T-helper 2 cell treated with Interferon-gamma antibody and Interleukin-4, amounts not matched to agents 5 μg/mL and 100 μg/mL, for 36 hours (primary cell): ENCODE measurements at regions not wholly inside any gene's neighbourhood (a gene's known extent, or its start where the extent isn't known, plus 50 kb on each side); places are given as distances from the start of the nearest gene placed in this dataset.

ENCODE experiments used
- DNase-seq: peaks from one replicate; pipeline ENCODE4 v3.0.0; 2021; ENCODE audit warnings: low spot score
- H3K27ac Mint-ChIP-seq: one replicate; pipeline ENCODE4 v1.8.0; 2021; ENCODE audit warnings: mild to moderate bottlenecking, mixed read lengths
- H3K27me3 Mint-ChIP-seq: one replicate; pipeline ENCODE4 v1.8.0; 2021; ENCODE audit warnings: low read depth, mixed read lengths
- H3K36me3 Mint-ChIP-seq: one replicate; pipeline ENCODE4 v1.8.0; 2021; ENCODE audit warnings: low read depth, mixed read lengths
- H3K4me1 Mint-ChIP-seq: one replicate; pipeline ENCODE4 v1.8.0; 2021; ENCODE audit warnings: low read depth, mixed read lengths
- H3K4me3 Mint-ChIP-seq: one replicate; pipeline ENCODE4 v1.8.0; 2022; ENCODE audit warnings: mild to moderate bottlenecking, moderate library complexity, mixed read lengths
- H3K9me3 Mint-ChIP-seq: one replicate; pipeline ENCODE4 v1.8.0; 2021; ENCODE audit warnings: mixed read lengths

- H3K4me3 Mint-ChIP-seq, result no peak overlapping the region
- H3K36me3 Mint-ChIP-seq, result no peaks in the 10 kb centered on the region
- H3K4me1 Mint-ChIP-seq, result no peaks in the 10 kb centered on the region
- no peak overlapping the region for H3K27ac Mint-ChIP-seq
- H3K9me3 Mint-ChIP-seq, result no peaks in the 10 kb centered on the region
- no peaks in the 10 kb centered on the region for H3K27me3 Mint-ChIP-seq
- no peak for DNase-seq
These were observed 500.9 kb downstream of the SLC16A7 start for GRCh38 chr12:60096727-60097126.

GRCh38 chr12:60100160-60100559 lies 504.3 kb downstream of the SLC16A7 start:
- H3K36me3 Mint-ChIP-seq, result no peaks in the 10 kb centered on the region
- H3K9me3 Mint-ChIP-seq, result no peaks in the 10 kb centered on the region
- H3K4me3 Mint-ChIP-seq, result no peak overlapping the region
- DNase-seq, result no peak
- no peaks in the 10 kb centered on the region for H3K4me1 Mint-ChIP-seq
- no peaks in the 10 kb centered on the region for H3K27me3 Mint-ChIP-seq
- H3K27ac Mint-ChIP-seq, result no peak overlapping the region

- H3K36me3 Mint-ChIP-seq, result no peaks in the 10 kb centered on the region
- H3K27ac Mint-ChIP-seq, result no peak overlapping the region
- H3K27me3 Mint-ChIP-seq, result no peaks in the 10 kb centered on the region
- no peak for DNase-seq
- H3K4me3 Mint-ChIP-seq, result no peak overlapping the region
- H3K4me1 Mint-ChIP-seq, result no peaks in the 10 kb centered on the region
- H3K9me3 Mint-ChIP-seq, result no peaks in the 10 kb centered on the region
These were observed 505.0 kb downstream of the SLC16A7 start for GRCh38 chr12:60100852-60101251.

GRCh38 chr12:60101715-60102114 lies 505.9 kb downstream of the SLC16A7 start:
- H3K27me3 Mint-ChIP-seq, result no peaks in the 10 kb centered on the region
- no peaks in the 10 kb centered on the region for H3K36me3 Mint-ChIP-seq
- no peak overlapping the region for H3K4me3 Mint-ChIP-seq
- H3K9me3 Mint-ChIP-seq, result no peaks in the 10 kb centered on the region
- H3K27ac Mint-ChIP-seq, result no peak overlapping the region
- no peaks in the 10 kb centered on the region for H3K4me1 Mint-ChIP-seq
- DNase-seq, result no peak

DNA sequence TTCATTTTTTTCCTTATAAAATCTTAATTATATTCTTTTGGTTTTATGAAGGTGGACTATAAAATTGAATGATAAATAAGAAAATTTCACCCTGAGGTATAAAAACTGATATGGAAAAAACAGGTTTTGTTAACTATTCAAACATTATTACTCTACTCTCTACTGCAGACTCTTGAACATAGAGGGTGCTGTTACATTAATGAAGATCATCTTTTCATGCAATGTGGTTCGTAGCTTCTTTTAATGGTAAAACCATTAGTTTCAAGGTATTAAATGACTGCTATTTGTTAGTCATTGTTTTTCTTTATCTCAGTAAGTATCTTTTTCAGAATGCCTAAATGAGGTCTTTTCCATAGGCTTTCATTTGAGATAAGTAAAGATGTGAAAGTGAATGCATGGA lies 510.4 kb downstream of the SLC16A7 start:
- no peak overlapping the region for H3K4me3 Mint-ChIP-seq
- H3K27ac Mint-ChIP-seq, result no peak overlapping the region
- no peak for DNase-seq

DNA sequence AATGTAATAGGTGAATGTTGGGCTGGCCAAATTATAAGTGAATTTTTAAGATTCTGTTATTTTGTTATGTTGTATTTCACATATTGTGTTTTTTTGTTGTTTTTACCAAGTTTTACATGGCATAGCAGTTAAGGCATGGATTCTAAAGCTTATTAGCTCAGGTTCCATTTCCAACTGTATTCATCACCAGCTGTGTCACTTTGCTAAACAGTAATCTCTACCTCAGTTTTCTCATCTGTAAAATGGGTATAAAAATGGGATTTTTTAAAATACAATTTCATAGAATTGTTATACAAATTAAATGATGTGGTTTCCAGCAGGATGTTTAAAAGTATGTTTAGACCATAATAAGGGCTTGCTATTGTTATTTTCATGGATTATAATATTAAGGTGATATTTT lies 512.2 kb downstream of the SLC16A7 start:
- DNase-seq, result no peak
- H3K27ac Mint-ChIP-seq, result no peak overlapping the region
- no peaks in the 10 kb centered on the region for H3K36me3 Mint-ChIP-seq
- H3K4me3 Mint-ChIP-seq, result no peak overlapping the region
- H3K27me3 Mint-ChIP-seq, result no peaks in the 10 kb centered on the region
- no peaks in the 10 kb centered on the region for H3K9me3 Mint-ChIP-seq
- no peaks in the 10 kb centered on the region for H3K4me1 Mint-ChIP-seq

More for the DNA sequence above, 510.4 kb downstream of the SLC16A7 start:
- no peaks in the 10 kb centered on the region for H3K27me3 Mint-ChIP-seq
- H3K36me3 Mint-ChIP-seq, result no peaks in the 10 kb centered on the region
- H3K9me3 Mint-ChIP-seq, result no peaks in the 10 kb centered on the region
- no peaks in the 10 kb centered on the region for H3K4me1 Mint-ChIP-seq

- Mint-ChIP-seq H3K36me3 (no peaks in the 10 kb centered on the region), H3K4me1 (no peaks in the 10 kb centered on the region), H3K4me3 (no peak overlapping the region), H3K9me3 (no peaks in the 10 kb centered on the region), H3K27me3 (no peaks in the 10 kb centered on the region), H3K27ac (no peak overlapping the region)
- DNase-seq, result no peak
These were observed 516.2 kb downstream of the SLC16A7 start for GRCh38 chr12:60112063-60112462.

DNA sequence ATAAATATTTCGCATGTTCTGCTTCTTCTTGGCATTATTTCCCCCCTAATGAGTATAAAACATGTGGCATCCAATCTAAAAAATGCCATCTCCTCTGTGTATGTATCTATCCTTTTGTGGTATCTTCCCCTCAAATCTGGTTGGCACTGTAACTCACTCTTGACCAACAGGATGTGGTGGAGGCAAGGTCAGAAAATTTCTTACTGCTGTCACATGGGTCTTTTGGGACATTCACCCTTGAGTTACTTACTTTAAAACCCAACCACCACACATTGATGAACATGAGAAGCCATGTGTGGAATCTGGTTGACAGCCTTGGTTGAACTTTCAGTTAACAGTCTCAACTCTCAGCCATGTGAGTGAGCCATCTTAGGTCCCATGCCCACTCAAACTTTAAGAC lies 516.9 kb downstream of the SLC16A7 start:
- Mint-ChIP-seq H3K4me1 (no peaks in the 10 kb centered on the region), H3K36me3 (no peaks in the 10 kb centered on the region), H3K27ac (no peak overlapping the region), H3K27me3 (no peaks in the 10 kb centered on the region), H3K4me3 (no peak overlapping the region), H3K9me3 (no peaks in the 10 kb centered on the region)
- DNase-seq, result no peak

DNA sequence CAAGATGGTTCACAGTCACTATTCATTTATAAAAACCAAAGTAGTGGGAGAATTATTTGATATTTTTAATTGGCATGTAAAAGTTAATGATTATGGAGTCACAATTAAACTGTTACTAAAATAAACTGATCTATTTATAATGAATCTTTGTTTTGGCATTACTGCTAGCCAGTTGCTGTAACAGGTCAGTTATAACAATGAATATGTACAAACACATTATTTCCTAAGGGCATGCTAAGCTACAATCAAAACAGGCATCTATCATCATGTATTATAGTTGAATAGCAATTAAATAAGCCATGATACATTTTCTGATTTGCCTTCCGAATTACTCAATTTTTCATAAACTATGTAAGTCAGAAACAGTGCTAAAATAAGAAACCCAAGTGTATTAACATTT lies 518.3 kb downstream of the SLC16A7 start:
- Mint-ChIP-seq H3K4me3 (no peak overlapping the region), H3K9me3 (no peaks in the 10 kb centered on the region), H3K36me3 (no peaks in the 10 kb centered on the region), H3K27ac (no peak overlapping the region), H3K27me3 (no peaks in the 10 kb centered on the region), H3K4me1 (no peaks in the 10 kb centered on the region)
- no peak for DNase-seq

GRCh38 chr12:60119327-60119726 lies 523.5 kb downstream of the SLC16A7 start:
- H3K36me3 Mint-ChIP-seq, result no peaks in the 10 kb centered on the region
- no peaks in the 10 kb centered on the region for H3K27me3 Mint-ChIP-seq

DNA sequence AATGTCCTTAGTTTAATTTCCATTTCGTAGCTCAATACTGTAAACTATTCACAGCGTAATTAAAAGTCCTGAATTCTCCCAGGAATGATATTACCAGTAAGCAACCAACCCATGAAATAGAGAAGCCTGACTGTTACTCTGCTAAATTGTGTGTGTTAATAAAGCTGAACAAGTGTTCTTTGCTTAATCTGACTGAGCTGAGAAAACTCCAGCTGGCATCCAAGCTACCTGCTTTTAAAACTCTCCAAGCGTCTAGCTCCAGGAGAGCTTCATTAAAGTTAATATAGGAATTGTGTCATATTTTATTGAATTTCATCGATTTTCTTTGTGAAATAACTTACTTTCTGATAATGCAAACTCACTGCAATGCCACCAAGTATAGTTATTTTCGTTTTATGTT lies 524.4 kb downstream of the SLC16A7 start:
- Mint-ChIP-seq H3K9me3 (peaks cover 3% of the 10 kb centered on the region), H3K4me3 (no peak overlapping the region), H3K36me3 (no peaks in the 10 kb centered on the region), H3K27ac (no peak overlapping the region), H3K4me1 (no peaks in the 10 kb centered on the region), H3K27me3 (no peaks in the 10 kb centered on the region)
- no peak for DNase-seq

More at GRCh38 chr12:60119327-60119726, 523.5 kb downstream of the SLC16A7 start:
- no peak for DNase-seq
- Mint-ChIP-seq H3K4me1 (no peaks in the 10 kb centered on the region), H3K27ac (no peak overlapping the region), H3K4me3 (no peak overlapping the region), H3K9me3 (no peaks in the 10 kb centered on the region)

GRCh38 chr12:60123557-60123956 lies 527.7 kb downstream of the SLC16A7 start:
- Mint-ChIP-seq H3K4me1 (no peaks in the 10 kb centered on the region), H3K4me3 (no peak overlapping the region), H3K9me3 (peaks cover 14% of the 10 kb centered on the region), H3K27me3 (no peaks in the 10 kb centered on the region), H3K27ac (no peak overlapping the region), H3K36me3 (no peaks in the 10 kb centered on the region)
- no peak for DNase-seq

- no peak overlapping the region for H3K4me3 Mint-ChIP-seq
- H3K27me3 Mint-ChIP-seq, result no peaks in the 10 kb centered on the region
- no peak for DNase-seq
- H3K9me3 Mint-ChIP-seq, result no peaks in the 10 kb centered on the region
- H3K36me3 Mint-ChIP-seq, result no peaks in the 10 kb centered on the region
- no peak overlapping the region for H3K27ac Mint-ChIP-seq
- no peaks in the 10 kb centered on the region for H3K4me1 Mint-ChIP-seq
These were observed 541.7 kb downstream of the SLC16A7 start for GRCh38 chr12:60137513-60137912.

GRCh38 chr12:60138526-60138925 lies 542.7 kb downstream of the SLC16A7 start:
- H3K9me3 Mint-ChIP-seq, result no peaks in the 10 kb centered on the region
- no peaks in the 10 kb centered on the region for H3K27me3 Mint-ChIP-seq
- no peak for DNase-seq
- no peak overlapping the region for H3K27ac Mint-ChIP-seq
- no peak overlapping the region for H3K4me3 Mint-ChIP-seq
- H3K4me1 Mint-ChIP-seq, result no peaks in the 10 kb centered on the region
- H3K36me3 Mint-ChIP-seq, result no peaks in the 10 kb centered on the region

GRCh38 chr12:60144395-60144794 lies 548.6 kb downstream of the SLC16A7 start:
- H3K27me3 Mint-ChIP-seq, result no peaks in the 10 kb centered on the region
- no peak overlapping the region for H3K27ac Mint-ChIP-seq
- no peaks in the 10 kb centered on the region for H3K4me1 Mint-ChIP-seq
- H3K36me3 Mint-ChIP-seq, result no peaks in the 10 kb centered on the region
- H3K9me3 Mint-ChIP-seq, result no peaks in the 10 kb centered on the region
- no peak for DNase-seq
- H3K4me3 Mint-ChIP-seq, result no peak overlapping the region
